ENCODE measurements at regions not wholly inside any gene's neighbourhood (a gene's known extent, or its start where the extent isn't known, plus 50 kb on each side); places are given as distances from the start of the nearest gene placed in this dataset.

- no peaks in the 10 kb centered on the region for H3K4me1 ChIP-seq
- no peaks in the 10 kb centered on the region for H3K27me3 ChIP-seq
- H3K27ac ChIP-seq: no peak overlapping the region
- TF ChIP-seq CTCF (IDR thresholded peaks at IDR 0.05) (no peak), POLR2A (IDR thresholded peaks at IDR 0.05) (no peak)
- no peak for ATAC-seq
- H3K9me3 ChIP-seq: no peaks in the 10 kb centered on the region
- no peak overlapping the region for H3K4me3 ChIP-seq
- DNase-seq: no peak
- intact Hi-C loops (cut with DNase I): no loop called here
- 45% methylated on average over 2 of the region's 2 CpGs for WGBS (ENCODE audit: insufficient coverage, low coverage, low lambda C conversion rate, missing lambda C conversion rate)
- H3K36me3 ChIP-seq: no peaks in the 10 kb centered on the region
Observed at GRCh38 chr7:117963264-117964197, 90.3 kb upstream of the CTTNBP2 start.

GRCh38 chr7:117970801-117971200 is 97.6 kb upstream of the CTTNBP2 start:
- no peak overlapping the region for H3K4me3 ChIP-seq
- intact Hi-C loops (cut with DNase I): no loop called here
- WGBS (ENCODE audit: insufficient coverage, low coverage, low lambda C conversion rate, missing lambda C conversion rate): 83% methylated on average over 2 of the region's 2 CpGs
- no peaks in the 10 kb centered on the region for H3K4me1 ChIP-seq
- TF ChIP-seq POLR2A (IDR thresholded peaks at IDR 0.05) (no peak), CTCF (IDR thresholded peaks at IDR 0.05) (no peak)
- no peak for DNase-seq
- no peak for ATAC-seq
- H3K9me3 ChIP-seq: no peaks in the 10 kb centered on the region
- H3K27ac ChIP-seq: no peak overlapping the region
- no peaks in the 10 kb centered on the region for H3K36me3 ChIP-seq
- H3K27me3 ChIP-seq: no peaks in the 10 kb centered on the region

GRCh38 chr7:117971556-117972244 is 98.5 kb upstream of the CTTNBP2 start:
- Histone ChIP-seq H3K27me3 (no peaks in the 10 kb centered on the region), H3K27ac (no peak overlapping the region), H3K4me1 (no peaks in the 10 kb centered on the region), H3K36me3 (no peaks in the 10 kb centered on the region), H3K4me3 (no peak overlapping the region), H3K9me3 (no peaks in the 10 kb centered on the region)
- TF ChIP-seq CTCF (IDR thresholded peaks at IDR 0.05) (no peak), POLR2A (IDR thresholded peaks at IDR 0.05) (no peak)
- intact Hi-C loops (cut with DNase I): no loop called here
- ATAC-seq (no peak), DNase-seq (no peak)
- WGBS (ENCODE audit: insufficient coverage, low coverage, low lambda C conversion rate, missing lambda C conversion rate): 75% methylated on average over 11 of the region's 11 CpGs

- WGBS (ENCODE audit: insufficient coverage, low coverage, low lambda C conversion rate, missing lambda C conversion rate): 69% methylated on average over 4 of the region's 4 CpGs
- DNase-seq (no peak), ATAC-seq (no peak)
- Histone ChIP-seq H3K27me3 (no peaks in the 10 kb centered on the region), H3K4me3 (no peak overlapping the region), H3K4me1 (no peaks in the 10 kb centered on the region), H3K27ac (no peak overlapping the region), H3K9me3 (no peaks in the 10 kb centered on the region), H3K36me3 (no peaks in the 10 kb centered on the region)
- intact Hi-C loops (cut with DNase I): no loop called here
- no peak for TF ChIP-seq POLR2A (IDR thresholded peaks at IDR 0.05)
- TF ChIP-seq CTCF (IDR thresholded peaks at IDR 0.05): no peak
Observed at GRCh38 chr7:117972606-117973005, 99.4 kb upstream of the CTTNBP2 start.
